Activated T-cell treated with anti-CD3 and anti-CD28 coated beads for 1 hour (primary cell): ENCODE measurements at regions not wholly inside any gene's neighbourhood (a gene's known extent, or its start where the extent isn't known, plus 50 kb on each side); places are given as distances from the start of the nearest gene placed in this dataset.

Experiments
- DNase-seq: peaks from one replicate; pipeline ENCODE4 v3.0.0-alpha.2; 2020; ENCODE audit warnings: low read depth

- DNase-seq, result no peak
Measured at GRCh38 chr12:4134448-4135263, 138.9 kb upstream of the CCND2 start.

- DNase-seq, result no peak
Measured at GRCh38 chr12:4133636-4134447, 139.7 kb upstream of the CCND2 start.

GRCh38 chr12:4133029-4133428 lies 140.5 kb upstream of the CCND2 start:
- no peak for DNase-seq

- DNase-seq, result no peak
Measured at GRCh38 chr12:4121506-4122020, 152.0 kb upstream of the CCND2 start.

GRCh38 chr12:4120316-4120917 lies 153.1 kb upstream of the CCND2 start:
- DNase-seq, result no peak

- no peak for DNase-seq
Measured at GRCh38 chr12:4119157-4119761, 154.3 kb upstream of the CCND2 start.

GRCh38 chr12:4118601-4119156 lies 154.9 kb upstream of the CCND2 start:
- DNase-seq, result no peak

- DNase-seq, result no peak
Measured at GRCh38 chr12:4118017-4118510, 155.5 kb upstream of the CCND2 start.

GRCh38 chr12:4117386-4118016 lies 156.1 kb upstream of the CCND2 start:
- DNase-seq, result no peak

GRCh38 chr12:4116251-4117111 lies 157.1 kb upstream of the CCND2 start:
- no peak for DNase-seq

GRCh38 chr12:4115570-4115969 lies 158.0 kb upstream of the CCND2 start:
- DNase-seq, result no peak

- no peak for DNase-seq
Measured at GRCh38 chr12:4114986-4115385, 158.6 kb upstream of the CCND2 start.

GRCh38 chr12:4112734-4113325 lies 160.7 kb upstream of the CCND2 start:
- DNase-seq, result no peak

GRCh38 chr12:4112290-4112689 lies 161.3 kb upstream of the CCND2 start:
- no peak for DNase-seq

GRCh38 chr12:4111010-4111409 lies 162.6 kb upstream of the CCND2 start:
- DNase-seq, result no peak

GRCh38 chr12:4109826-4110225 lies 163.7 kb upstream of the CCND2 start:
- no peak for DNase-seq

GRCh38 chr12:4108803-4109345 lies 164.7 kb upstream of the CCND2 start:
- DNase-seq, result no peak

- DNase-seq, result no peak
Measured at GRCh38 chr12:4107911-4108697, 165.5 kb upstream of the CCND2 start.

- DNase-seq, result peak; percentile 42
Measured at GRCh38 chr12:4107436-4107878, 166.1 kb upstream of the CCND2 start.
